Raji (cell line): ENCODE measurements at regions not wholly inside any gene's neighbourhood (a gene's known extent, or its start where the extent isn't known, plus 50 kb on each side); places are given as distances from the start of the nearest gene placed in this dataset.
A peak's percentile ranks its signal among the peaks of the same experiment; 100 is the strongest.

Experiments used
- POLR2A ChIP-seq: IDR thresholded peaks from 2 replicates; pipeline ENCODE4 v1.6.1; 2011; ENCODE audit warnings: low read depth, low read length, control low read depth; ENCODE audit not compliant: insufficient read depth

- TF ChIP-seq POLR2A: no peak
These were observed 54.1 kb upstream of the SHLD1 start for GRCh38 chr20:5696011-5696559.

GRCh38 chr20:5691918-5692618 is 58.1 kb upstream of the SHLD1 start:
- TF ChIP-seq POLR2A: peak; percentile 51; the same call in 1 of the 2 replicates

GRCh38 chr20:5689463-5689862 is 60.7 kb upstream of the SHLD1 start:
- TF ChIP-seq POLR2A: no peak

- no peak for TF ChIP-seq POLR2A
These were observed 61.7 kb upstream of the SHLD1 start for GRCh38 chr20:5688431-5688972.

GRCh38 chr20:5687884-5688283 is 62.3 kb upstream of the SHLD1 start:
- TF ChIP-seq POLR2A: no peak

- TF ChIP-seq POLR2A: no peak
These were observed 63.7 kb upstream of the SHLD1 start for GRCh38 chr20:5686384-5687105.

- TF ChIP-seq POLR2A: no peak
These were observed 69.4 kb upstream of the GPCPD1 start for GRCh38 chr20:5680192-5680591.

- no peak for TF ChIP-seq POLR2A
These were observed 68.0 kb upstream of the GPCPD1 start for GRCh38 chr20:5678777-5679176.

GRCh38 chr20:5677389-5677788 is 66.6 kb upstream of the GPCPD1 start:
- no peak for TF ChIP-seq POLR2A

- TF ChIP-seq POLR2A: 0 out of 2 replicates have a peak, but pooled peaks have one; percentile 26
These were observed 64.6 kb upstream of the GPCPD1 start for GRCh38 chr20:5675103-5676091.

GRCh38 chr20:5674176-5674660 is 63.4 kb upstream of the GPCPD1 start:
- TF ChIP-seq POLR2A: no peak

- TF ChIP-seq POLR2A: no peak
These were observed 60.1 kb upstream of the GPCPD1 start for GRCh38 chr20:5670874-5671273.

- TF ChIP-seq POLR2A: no peak
These were observed 59.3 kb upstream of the GPCPD1 start for GRCh38 chr20:5670036-5670536.

- TF ChIP-seq POLR2A: no peak
These were observed 57.7 kb upstream of the GPCPD1 start for GRCh38 chr20:5668529-5668868.

- TF ChIP-seq POLR2A: no peak
These were observed 57.1 kb upstream of the GPCPD1 start for GRCh38 chr20:5667705-5668528.
